Kidney epithelial cell (primary cell): ENCODE measurements at regions not wholly inside any gene's neighbourhood (a gene's known extent, or its start where the extent isn't known, plus 50 kb on each side); places are given as distances from the start of the nearest gene placed in this dataset.

Source experiments
- DNase-seq: peaks from one replicate; pipeline ENCODE4 v3.0.0-alpha.2; 2010; ENCODE audit warnings: low read depth
- H3K27me3 ChIP-seq: 2 replicates; pipeline ENCODE4 v1.6.0; 2011; ENCODE audit warnings: low read length; ENCODE audit not compliant: control insufficient read depth, insufficient read depth
- H3K36me3 ChIP-seq: 2 replicates; pipeline ENCODE4 v1.5.1; 2011; ENCODE audit warnings: low read length; ENCODE audit not compliant: control insufficient read depth, insufficient read depth
- H3K4me3 ChIP-seq: 2 replicates; pipeline ENCODE4 v1.5.1; 2011; ENCODE audit warnings: low read depth, mild to moderate bottlenecking, control low read depth, low read length
- CTCF ChIP-seq: IDR thresholded peaks from 2 replicates; pipeline ENCODE4 v1.5.1; 2011; ENCODE audit warnings: mild to moderate bottlenecking, moderate library complexity, low read length, control low read depth, inconsistent platforms; ENCODE audit not compliant: insufficient read depth, poor library complexity, severe bottlenecking

- Histone ChIP-seq H3K27me3 (no peaks in the 10 kb centered on the region), H3K36me3 (no peaks in the 10 kb centered on the region), H3K4me3 (no peak overlapping the region)
- TF ChIP-seq CTCF, result no peak
- DNase-seq, result no peak
These were observed 89.5 kb upstream of the RAB4A start for GRCh38 chr1:229181419-229181818.

GRCh38 chr1:229183588-229183987 is 87.3 kb upstream of the RAB4A start:
- TF ChIP-seq CTCF, result no peak
- no peaks in the 10 kb centered on the region for H3K36me3 ChIP-seq
- H3K4me3 ChIP-seq, result no peak overlapping the region
- H3K27me3 ChIP-seq, result no peaks in the 10 kb centered on the region
- no peak for DNase-seq

- TF ChIP-seq CTCF, result no peak
- DNase-seq, result no peak
- no peaks in the 10 kb centered on the region for H3K36me3 ChIP-seq
- no peaks in the 10 kb centered on the region for H3K27me3 ChIP-seq
- H3K4me3 ChIP-seq, result no peak overlapping the region
These were observed 86.8 kb upstream of the RAB4A start for GRCh38 chr1:229184066-229184465.

- no peak for TF ChIP-seq CTCF
- Histone ChIP-seq H3K27me3 (no peaks in the 10 kb centered on the region), H3K4me3 (no peak overlapping the region), H3K36me3 (no peaks in the 10 kb centered on the region)
- DNase-seq, result no peak
These were observed 84.9 kb upstream of the RAB4A start for GRCh38 chr1:229185963-229186362.

- TF ChIP-seq CTCF, result no peak
- no peaks in the 10 kb centered on the region for H3K36me3 ChIP-seq
- no peak for DNase-seq
- H3K4me3 ChIP-seq, result no peak overlapping the region
- no peaks in the 10 kb centered on the region for H3K27me3 ChIP-seq
These were observed 84.4 kb upstream of the RAB4A start for GRCh38 chr1:229186373-229187056.

- H3K27me3 ChIP-seq, result no peaks in the 10 kb centered on the region
- H3K36me3 ChIP-seq, result no peaks in the 10 kb centered on the region
- H3K4me3 ChIP-seq, result no peak overlapping the region
- TF ChIP-seq CTCF, result no peak
- no peak for DNase-seq
These were observed 80.8 kb upstream of the RAB4A start for GRCh38 chr1:229190057-229190575.
